ENCODE measurements at regions not wholly inside any gene's neighbourhood (a gene's known extent, or its start where the extent isn't known, plus 50 kb on each side); places are given as distances from the start of the nearest gene placed in this dataset.

DNA sequence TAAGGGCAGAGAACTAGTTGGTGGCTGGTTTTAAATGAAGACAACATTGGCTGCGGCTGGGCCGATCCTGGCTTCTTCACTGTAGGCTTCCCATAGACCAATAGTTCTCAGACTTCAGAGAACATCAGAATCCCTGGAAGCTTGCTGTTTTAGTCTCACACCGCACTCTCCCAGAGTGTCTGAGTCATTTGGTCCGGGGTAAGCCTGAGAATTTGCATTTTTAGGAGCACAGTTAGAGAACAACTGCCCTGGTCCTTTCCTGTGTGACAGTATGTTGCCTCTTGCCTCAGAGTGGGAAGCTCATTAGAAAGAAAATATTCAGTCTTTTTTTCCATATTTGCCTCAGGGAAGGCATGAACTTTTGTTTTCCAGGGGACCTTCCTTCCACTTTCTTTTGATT is 137.1 kb upstream of the GAREM1 start:
- TF ChIP-seq POLR2A (IDR thresholded peaks at IDR 0.05) = no peak
- TF ChIP-seq CTCF (IDR thresholded peaks at IDR 0.05) = no peak
- TF ChIP-seq POLR2AphosphoS5 (IDR thresholded peaks at IDR 0.05; ENCODE audit: insufficient read depth in 1 of 2, low read depth in 1 of 2) = no peak
- intact Hi-C loops (cut with DNase I) = no loop called here
- H3K27me3 ChIP-seq = no peaks in the 10 kb centered on the region
- DNase-seq (ENCODE audit: extremely low spot score in 2 of 2) = no peak
- H3K36me3 ChIP-seq = no peaks in the 10 kb centered on the region
- H3K9me3 ChIP-seq = no peaks in the 10 kb centered on the region
- H3K4me3 ChIP-seq = no peak overlapping the region
- H3K27ac ChIP-seq = no peak overlapping the region
- peaks cover 8% of the 10 kb centered on the region for H3K4me1 ChIP-seq

DNA sequence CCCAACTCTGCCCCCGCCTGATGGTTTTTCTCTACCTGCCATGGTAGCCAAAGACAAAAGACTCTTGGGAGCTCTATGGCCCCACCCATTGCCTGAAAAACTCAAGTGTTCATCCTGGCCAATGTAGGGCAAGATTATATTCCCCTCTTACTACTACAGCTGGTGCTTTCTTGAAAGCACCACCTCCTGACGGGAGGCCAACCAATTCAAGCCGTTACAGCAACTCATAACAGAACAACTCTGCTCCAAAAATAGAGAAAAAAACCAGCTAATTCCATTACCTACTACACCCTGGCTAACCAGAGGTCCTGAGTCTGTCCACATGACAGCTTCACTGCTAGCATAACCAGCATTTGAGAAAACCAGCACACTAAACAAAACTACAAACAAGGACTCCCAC is 127.5 kb upstream of the GAREM1 start:
- intact Hi-C loops (cut with DNase I) = no loop called here
- Histone ChIP-seq H3K36me3 (no peaks in the 10 kb centered on the region), H3K9me3 (no peaks in the 10 kb centered on the region), H3K27ac (no peak overlapping the region), H3K27me3 (no peaks in the 10 kb centered on the region), H3K4me1 (no peaks in the 10 kb centered on the region), H3K4me3 (no peak overlapping the region)
- TF ChIP-seq POLR2A (IDR thresholded peaks at IDR 0.05) (no peak), CTCF (IDR thresholded peaks at IDR 0.05) (no peak), POLR2AphosphoS5 (IDR thresholded peaks at IDR 0.05; ENCODE audit: insufficient read depth in 1 of 2, low read depth in 1 of 2) (no peak)
- no peak for DNase-seq (ENCODE audit: extremely low spot score in 2 of 2)

GRCh38 chr18:32596501-32596900 is 125.8 kb upstream of the GAREM1 start:
- no peak for TF ChIP-seq POLR2A (IDR thresholded peaks at IDR 0.05)
- TF ChIP-seq POLR2AphosphoS5 (IDR thresholded peaks at IDR 0.05; ENCODE audit: insufficient read depth in 1 of 2, low read depth in 1 of 2) = no peak
- TF ChIP-seq CTCF (IDR thresholded peaks at IDR 0.05) = no peak
- Histone ChIP-seq H3K4me3 (no peak overlapping the region), H3K27me3 (no peaks in the 10 kb centered on the region), H3K4me1 (no peaks in the 10 kb centered on the region), H3K27ac (no peak overlapping the region), H3K36me3 (no peaks in the 10 kb centered on the region), H3K9me3 (no peaks in the 10 kb centered on the region)
- DNase-seq (ENCODE audit: extremely low spot score in 2 of 2) = no peak
- intact Hi-C loops (cut with DNase I) = no loop called here

- H3K4me3 ChIP-seq = no peak overlapping the region
- H3K27ac ChIP-seq = no peak overlapping the region
- no peak for TF ChIP-seq POLR2A (IDR thresholded peaks at IDR 0.05)
- TF ChIP-seq CTCF (IDR thresholded peaks at IDR 0.05) = no peak
- no peak for TF ChIP-seq POLR2AphosphoS5 (IDR thresholded peaks at IDR 0.05; ENCODE audit: insufficient read depth in 1 of 2, low read depth in 1 of 2)
- no peaks in the 10 kb centered on the region for H3K36me3 ChIP-seq
- intact Hi-C loops (cut with DNase I) = no loop called here
- H3K27me3 ChIP-seq = no peaks in the 10 kb centered on the region
- DNase-seq (ENCODE audit: extremely low spot score in 2 of 2) = no peak
- no peaks in the 10 kb centered on the region for H3K9me3 ChIP-seq
- no peaks in the 10 kb centered on the region for H3K4me1 ChIP-seq
Measured at GRCh38 chr18:32595832-32596231, 125.2 kb upstream of the GAREM1 start.

- intact Hi-C loops (cut with DNase I) = no loop called here
- Histone ChIP-seq H3K36me3 (no peaks in the 10 kb centered on the region), H3K4me3 (no peak overlapping the region), H3K27ac (no peak overlapping the region), H3K27me3 (no peaks in the 10 kb centered on the region), H3K4me1 (no peaks in the 10 kb centered on the region), H3K9me3 (no peaks in the 10 kb centered on the region)
- DNase-seq (ENCODE audit: extremely low spot score in 2 of 2) = no peak
- TF ChIP-seq CTCF (IDR thresholded peaks at IDR 0.05) = no peak
- TF ChIP-seq POLR2A (IDR thresholded peaks at IDR 0.05) = no peak
- no peak for TF ChIP-seq POLR2AphosphoS5 (IDR thresholded peaks at IDR 0.05; ENCODE audit: insufficient read depth in 1 of 2, low read depth in 1 of 2)
Measured at GRCh38 chr18:32588191-32588590, 117.5 kb upstream of the GAREM1 start.

Measured in vagina (tissue), 2 donors.